ENCODE measurements at regions not wholly inside any gene's neighbourhood (a gene's known extent, or its start where the extent isn't known, plus 50 kb on each side); places are given as distances from the start of the nearest gene placed in this dataset.

DNA sequence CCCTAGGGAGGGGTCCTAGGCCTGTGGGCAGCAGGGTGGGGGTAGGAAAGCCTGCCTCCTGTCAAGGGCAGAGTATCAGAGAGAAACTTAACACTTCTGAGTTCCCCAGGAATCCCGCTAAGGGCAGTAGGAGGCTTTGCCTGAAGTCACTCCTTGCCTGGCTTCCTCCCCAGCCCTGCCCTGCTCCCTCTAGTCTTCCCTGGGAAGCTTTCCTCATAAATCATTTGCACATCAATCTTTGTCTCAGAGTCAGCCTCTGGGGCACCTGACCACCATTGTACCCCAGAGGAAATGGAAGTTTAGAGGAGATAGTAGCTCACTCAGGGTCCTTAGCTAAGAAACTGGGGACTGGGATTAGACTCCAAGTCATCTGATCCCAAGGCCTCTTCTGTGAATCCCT, 129.4 kb upstream of the TLE3 start:
- TF ChIP-seq SMAD1 (IDR thresholded peaks at IDR 0.05; ENCODE audit: low read depth, low read length, partially characterized antibody) (no peak), RBM22 (IDR thresholded peaks at IDR 0.05; ENCODE audit: low read depth, low read length, poor library complexity, severe bottlenecking) (no peak), ZNF445 (CRISPR knock-in tag; IDR thresholded peaks at IDR 0.05; ENCODE audit: low read depth) (no peak)
- TF ChIP-seq, protein P1, sequence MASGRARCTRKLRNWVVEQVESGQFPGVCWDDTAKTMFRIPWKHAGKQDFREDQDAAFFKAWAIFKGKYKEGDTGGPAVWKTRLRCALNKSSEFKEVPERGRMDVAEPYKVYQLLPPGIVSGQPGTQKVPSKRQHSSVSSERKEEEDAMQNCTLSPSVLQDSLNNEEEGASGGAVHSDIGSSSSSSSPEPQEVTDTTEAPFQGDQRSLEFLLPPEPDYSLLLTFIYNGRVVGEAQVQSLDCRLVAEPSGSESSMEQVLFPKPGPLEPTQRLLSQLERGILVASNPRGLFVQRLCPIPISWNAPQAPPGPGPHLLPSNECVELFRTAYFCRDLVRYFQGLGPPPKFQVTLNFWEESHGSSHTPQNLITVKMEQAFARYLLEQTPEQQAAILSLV (tag; IDR thresholded peaks at IDR 0.05): no peak
